ENCODE measurements at regions not wholly inside any gene's neighbourhood (a gene's known extent, or its start where the extent isn't known, plus 50 kb on each side); places are given as distances from the start of the nearest gene placed in this dataset.

- no peak for TF ChIP-seq REST (IDR thresholded peaks at IDR 0.05; ENCODE audit: low read depth, low read length)
- TF ChIP-seq PRDM15 (CRISPR knock-in tag; IDR thresholded peaks at IDR 0.05) = no peak
- TF ChIP-seq E4F1 (IDR thresholded peaks at IDR 0.05; ENCODE audit: borderline replicate concordance, partially characterized antibody) = no peak
Observed at GRCh38 chr5:8710426-8710930, 835.4 kb downstream of the SEMA5A start (continued).

All from GM12878 (cell line).